ENCODE measurements at regions not wholly inside any gene's neighbourhood (a gene's known extent, or its start where the extent isn't known, plus 50 kb on each side); places are given as distances from the start of the nearest gene placed in this dataset.

DNA sequence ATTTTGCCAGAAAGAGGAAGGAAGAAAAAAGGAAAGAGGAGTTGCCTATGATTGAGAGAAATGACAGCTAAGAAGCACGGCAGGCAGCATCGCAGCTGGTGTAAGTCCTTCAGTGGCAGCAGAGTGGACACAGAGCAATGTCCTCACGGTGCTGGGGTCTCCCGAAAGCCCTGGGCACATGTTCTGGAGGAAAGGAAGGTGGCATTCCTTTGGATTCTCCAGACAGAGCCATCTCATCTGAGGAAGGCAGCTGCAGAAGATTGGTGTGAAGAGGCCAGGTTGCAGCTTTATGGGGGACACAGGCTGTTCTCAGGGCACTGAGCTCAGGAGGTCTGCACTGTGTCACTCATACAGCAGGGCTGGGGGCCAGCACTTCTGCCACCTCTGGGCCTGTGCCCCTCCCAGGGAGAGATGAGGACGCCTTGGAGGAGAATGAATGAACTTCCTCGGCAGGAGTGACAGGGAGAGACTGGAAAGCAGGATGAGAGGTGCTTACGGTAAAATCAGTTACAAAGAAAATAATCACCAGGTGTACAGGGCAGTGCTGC lies 252.0 kb upstream of the MYT1L start:
- TF ChIP-seq, protein P1, sequence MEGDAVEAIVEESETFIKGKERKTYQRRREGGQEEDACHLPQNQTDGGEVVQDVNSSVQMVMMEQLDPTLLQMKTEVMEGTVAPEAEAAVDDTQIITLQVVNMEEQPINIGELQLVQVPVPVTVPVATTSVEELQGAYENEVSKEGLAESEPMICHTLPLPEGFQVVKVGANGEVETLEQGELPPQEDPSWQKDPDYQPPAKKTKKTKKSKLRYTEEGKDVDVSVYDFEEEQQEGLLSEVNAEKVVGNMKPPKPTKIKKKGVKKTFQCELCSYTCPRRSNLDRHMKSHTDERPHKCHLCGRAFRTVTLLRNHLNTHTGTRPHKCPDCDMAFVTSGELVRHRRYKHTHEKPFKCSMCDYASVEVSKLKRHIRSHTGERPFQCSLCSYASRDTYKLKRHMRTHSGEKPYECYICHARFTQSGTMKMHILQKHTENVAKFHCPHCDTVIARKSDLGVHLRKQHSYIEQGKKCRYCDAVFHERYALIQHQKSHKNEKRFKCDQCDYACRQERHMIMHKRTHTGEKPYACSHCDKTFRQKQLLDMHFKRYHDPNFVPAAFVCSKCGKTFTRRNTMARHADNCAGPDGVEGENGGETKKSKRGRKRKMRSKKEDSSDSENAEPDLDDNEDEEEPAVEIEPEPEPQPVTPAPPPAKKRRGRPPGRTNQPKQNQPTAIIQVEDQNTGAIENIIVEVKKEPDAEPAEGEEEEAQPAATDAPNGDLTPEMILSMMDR (IDR thresholded peaks at IDR 0.05; ENCODE audit: poor library complexity): no peak
- TF ChIP-seq EZH2phosphoT487 (IDR thresholded peaks at IDR 0.05; ENCODE audit: low read depth, severe bottlenecking, unreplicated experiment): no peak
- no peak for TF ChIP-seq EZH2 (IDR thresholded peaks at IDR 0.05; ENCODE audit: borderline replicate concordance)
